Stimulated activated naive CD8-positive, alpha-beta T cell treated with anti-CD3 and anti-CD28 coated beads, Interleukin-15, Interleukin-2, amounts not matched to agents 100 U/mL and 50 U/mL, for 24 hours (primary cell): ENCODE measurements at regions not wholly inside any gene's neighbourhood (a gene's known extent, or its start where the extent isn't known, plus 50 kb on each side); places are given as distances from the start of the nearest gene placed in this dataset.
"Not testable (repeated sequence)": the region's sequence is repeated elsewhere in the genome, so short reads cannot be mapped to it uniquely, and the experiment has no call there.

Source experiments
- ATAC-seq: fragments of 150-1000 bp; cut with Tn5 transposase; one replicate; pipeline ENCODE4 v1.10.0; 2021
- DNase-seq: peaks from one replicate; pipeline ENCODE4 v3.0.0; 2021

- no peak for ATAC-seq
- no peak for DNase-seq
Measured at GRCh38 chr6:164069350-164069990, 655.0 kb downstream of the QKI start.

- ATAC-seq, result no peak
- DNase-seq, result no peak
Measured at GRCh38 chr6:164068527-164068926, 654.0 kb downstream of the QKI start.

DNA sequence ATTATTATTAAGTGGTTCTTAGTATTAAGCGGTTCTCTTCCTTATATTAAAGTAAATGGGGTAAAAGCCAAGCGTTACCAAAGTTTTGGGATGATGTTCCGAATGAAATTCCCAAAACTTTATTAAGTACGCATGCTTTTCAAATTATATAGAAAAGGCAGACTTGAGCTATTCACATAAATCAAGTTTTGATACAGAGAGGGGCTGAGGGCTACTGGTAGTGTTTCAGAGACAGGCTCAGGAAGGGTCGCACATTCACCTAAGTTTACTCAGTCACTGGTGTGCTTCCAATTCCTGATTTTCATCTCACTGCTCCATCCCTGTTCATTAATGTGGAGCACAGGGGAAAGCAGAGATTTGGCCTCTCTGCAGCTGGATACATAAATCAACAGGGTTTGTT is 652.2 kb downstream of the QKI start:
- no peak for DNase-seq

DNA sequence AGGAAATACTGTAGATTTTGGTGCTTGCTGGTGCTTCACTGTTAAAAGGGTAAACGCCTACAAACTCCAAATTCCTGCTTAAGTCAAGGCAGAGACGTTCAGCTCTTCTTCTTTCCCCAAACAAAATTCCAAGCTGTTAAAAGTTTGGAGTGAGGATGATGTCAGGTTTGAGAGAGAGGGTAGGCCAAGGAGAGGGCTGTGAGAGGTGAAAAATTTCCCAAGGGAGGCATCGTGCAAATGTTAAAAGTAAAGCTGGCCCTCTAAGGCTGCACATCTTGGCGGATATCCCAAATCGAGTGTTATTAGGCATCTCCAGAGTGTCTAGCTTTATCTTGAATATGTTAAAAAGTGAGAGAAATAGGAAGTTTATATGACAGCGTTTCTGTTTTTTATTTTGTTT is 651.8 kb downstream of the QKI start:
- DNase-seq (no peak), ATAC-seq (no peak)

More for the DNA sequence above, 652.2 kb downstream of the QKI start:
- no peak for ATAC-seq

- DNase-seq (no peak), ATAC-seq (no peak)
Measured at GRCh38 chr6:164063346-164063745, 648.8 kb downstream of the QKI start.

DNA sequence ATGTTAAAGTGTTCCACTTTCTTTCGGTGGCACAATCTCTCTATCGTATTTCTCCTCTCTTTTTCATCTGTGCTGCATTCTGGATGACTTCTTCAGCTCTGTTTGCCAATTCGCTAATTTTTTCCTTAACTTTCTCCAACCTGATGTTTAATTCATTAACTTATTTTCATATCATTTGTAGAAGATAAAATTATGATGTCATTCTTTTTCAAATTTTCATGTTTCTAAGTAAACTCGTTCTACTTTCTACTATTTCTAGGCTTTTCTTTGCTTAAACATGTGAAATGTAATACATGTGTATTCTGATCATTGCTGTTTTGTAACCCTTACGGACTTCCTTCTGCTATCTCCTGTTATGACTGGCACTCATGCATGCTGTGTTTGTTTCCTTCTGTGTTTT is 648.4 kb downstream of the QKI start:
- no peak for ATAC-seq
- no peak for DNase-seq

DNA sequence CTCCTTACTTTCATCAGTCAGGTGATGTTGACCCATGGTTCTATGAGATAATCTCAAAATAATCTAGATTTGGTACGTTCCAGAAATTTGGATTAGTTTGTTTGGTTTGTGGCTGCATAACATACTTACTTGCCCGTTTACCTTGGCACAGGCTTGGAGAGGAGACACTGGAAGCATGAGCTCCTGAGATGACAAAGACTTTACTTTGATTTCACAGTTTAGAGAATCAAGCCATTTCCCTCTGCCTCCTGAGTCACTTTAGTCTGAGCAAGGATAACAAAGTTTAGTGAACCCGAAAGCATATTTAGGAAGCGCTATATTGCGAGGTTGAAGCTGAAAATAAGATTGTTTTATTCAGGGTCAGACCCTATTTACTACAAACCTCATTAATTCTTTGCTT is 643.4 kb downstream of the QKI start:
- ATAC-seq, result no peak

GRCh38 chr6:164051427-164051826 is 636.9 kb downstream of the QKI start:
- no peak for DNase-seq
- ATAC-seq, result no peak

More for the DNA sequence above, 643.4 kb downstream of the QKI start:
- DNase-seq, result no peak

- no peak for DNase-seq
- ATAC-seq, result no peak
Measured at GRCh38 chr6:164049517-164049988, 635.0 kb downstream of the QKI start.

GRCh38 chr6:164048840-164049516 is 634.5 kb downstream of the QKI start:
- DNase-seq (no peak), ATAC-seq (no peak)

GRCh38 chr6:164045082-164045481 is 630.6 kb downstream of the QKI start:
- ATAC-seq (no peak), DNase-seq (no peak)

GRCh38 chr6:164043656-164044055 is 629.1 kb downstream of the QKI start:
- not testable (repeated sequence) for ATAC-seq, DNase-seq

DNA sequence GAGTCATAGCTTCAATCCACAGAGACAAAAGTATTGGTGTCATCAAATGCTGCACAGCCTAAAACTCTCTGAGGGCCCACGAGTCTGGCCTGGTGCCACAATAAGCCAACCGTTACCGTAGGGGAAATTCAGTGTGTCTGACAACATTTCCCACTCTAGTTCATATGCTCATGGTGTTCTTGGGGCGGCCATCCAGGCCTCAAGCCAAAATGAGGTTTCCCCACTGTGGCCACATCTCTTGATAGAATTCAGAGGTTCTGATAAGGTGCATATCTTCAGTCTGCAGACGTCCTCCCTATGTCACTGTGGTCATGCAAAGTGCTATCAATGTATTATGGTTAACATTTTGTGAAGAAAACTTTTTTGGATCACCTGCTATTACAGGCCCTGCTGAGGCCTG is 627.7 kb downstream of the QKI start:
- ATAC-seq, result no peak
- no peak for DNase-seq

GRCh38 chr6:164040994-164041393 is 626.5 kb downstream of the QKI start:
- no peak for DNase-seq
- no peak for ATAC-seq

DNA sequence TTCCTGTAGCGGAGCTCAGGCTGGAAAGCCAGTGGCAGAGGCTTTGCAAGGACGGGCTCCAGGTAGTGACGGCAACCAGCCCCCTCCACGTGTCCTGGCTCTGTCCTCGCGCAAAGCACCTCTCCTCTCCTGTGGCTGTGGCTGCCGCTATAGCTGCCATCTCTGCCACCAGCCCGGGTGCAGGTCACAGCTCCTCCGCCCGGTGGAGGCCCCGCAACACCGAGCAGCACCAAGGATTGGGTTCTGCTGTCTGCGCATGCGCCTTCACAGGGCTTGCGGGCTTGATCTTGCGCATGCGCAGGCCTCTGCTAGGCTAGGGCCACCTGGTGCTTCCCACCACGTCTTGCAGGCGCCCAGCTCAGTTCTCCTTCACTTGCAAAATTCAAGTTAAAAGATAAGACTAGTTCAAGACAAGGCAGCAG is 625.4 kb downstream of the QKI start:
- ATAC-seq, result no peak
- no peak for DNase-seq

DNA sequence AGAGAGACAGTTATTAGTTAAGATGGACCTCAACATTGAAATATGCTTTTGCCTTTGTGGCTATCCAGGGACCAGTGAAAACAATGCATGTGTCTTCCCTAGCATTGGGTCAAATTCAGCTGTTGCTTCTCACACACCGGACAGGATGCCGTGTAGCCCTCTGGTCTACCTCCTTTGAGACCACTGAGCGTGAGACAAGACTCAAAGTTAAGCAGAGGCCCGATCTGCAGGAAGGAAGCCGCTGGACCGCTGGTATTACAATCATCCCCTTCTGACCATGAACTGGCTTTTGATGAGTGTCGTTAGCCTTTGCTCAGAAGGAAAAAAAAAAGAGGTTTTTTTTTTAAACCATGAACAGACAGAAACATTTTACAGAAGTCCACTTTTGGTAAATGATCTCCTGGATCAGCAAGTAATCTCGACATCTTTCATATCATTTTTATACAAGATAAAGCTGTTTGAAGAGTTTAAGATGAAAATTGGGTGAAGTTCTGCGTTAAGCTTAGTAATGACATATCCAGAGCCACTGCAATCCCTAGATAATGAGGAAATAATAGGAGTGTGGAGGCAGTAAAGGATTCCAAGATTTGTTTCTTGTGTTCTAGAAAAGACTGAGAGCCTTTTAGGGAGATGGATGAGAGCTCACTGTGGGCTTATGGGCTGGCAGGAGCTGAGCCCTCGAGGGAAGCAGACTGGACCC is 622.8 kb downstream of the QKI start:
- DNase-seq (no peak), ATAC-seq (no peak)

GRCh38 chr6:164035900-164036485 is 621.5 kb downstream of the QKI start:
- no peak for DNase-seq
- ATAC-seq, result no peak

DNA sequence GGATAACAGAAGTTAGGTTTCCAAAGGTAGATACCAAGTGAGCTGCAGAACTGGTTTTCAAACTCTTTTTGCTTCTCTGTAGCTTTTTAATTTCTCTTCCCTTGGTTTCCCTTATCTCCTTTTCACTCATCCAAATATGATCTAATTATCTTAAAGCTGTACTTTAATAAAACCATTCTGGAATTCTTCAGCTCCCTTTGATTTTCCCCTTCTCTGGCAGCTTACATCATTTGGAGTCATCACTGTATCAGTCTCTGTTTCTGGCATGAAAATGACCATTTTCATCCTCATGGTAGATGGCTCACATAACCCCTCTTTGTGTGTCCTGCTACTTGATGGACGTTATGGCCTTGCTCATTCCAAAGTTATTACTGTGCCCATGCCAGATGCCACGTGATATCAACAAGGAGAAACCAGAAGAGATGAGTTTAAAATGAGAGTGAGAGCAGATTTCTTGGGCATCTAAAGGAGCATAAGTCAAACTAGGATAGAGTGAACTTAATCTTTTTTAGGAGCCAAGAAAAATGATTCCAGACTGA is 620.2 kb downstream of the QKI start:
- ATAC-seq, result no peak

DNA sequence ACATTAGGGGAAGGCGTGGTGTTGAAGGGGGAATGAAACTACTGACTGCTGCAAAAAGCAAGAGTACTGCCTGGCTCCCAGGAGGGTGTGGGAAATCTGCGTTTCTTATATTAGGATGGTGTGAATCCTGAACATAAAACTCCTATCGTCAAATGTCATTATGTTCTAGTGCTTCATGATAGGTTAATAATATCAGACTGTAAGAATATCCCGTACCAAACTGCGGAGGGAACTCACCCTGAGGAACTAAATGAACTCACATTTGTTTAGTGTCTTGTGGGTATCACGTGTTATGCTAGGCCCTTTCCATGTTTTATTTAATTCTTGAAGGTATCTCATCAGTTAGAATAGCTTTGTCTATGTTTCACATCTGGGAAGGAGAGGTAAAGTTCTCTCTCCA is 610.7 kb downstream of the QKI start:
- ATAC-seq (no peak), DNase-seq (no peak)

More for the DNA sequence above, 620.2 kb downstream of the QKI start:
- no peak for DNase-seq

GRCh38 chr6:164023535-164023934 is 609.0 kb downstream of the QKI start:
- no peak for DNase-seq
- no peak for ATAC-seq

GRCh38 chr6:164022632-164023031 is 608.1 kb downstream of the QKI start:
- DNase-seq (no peak), ATAC-seq (no peak)

DNA sequence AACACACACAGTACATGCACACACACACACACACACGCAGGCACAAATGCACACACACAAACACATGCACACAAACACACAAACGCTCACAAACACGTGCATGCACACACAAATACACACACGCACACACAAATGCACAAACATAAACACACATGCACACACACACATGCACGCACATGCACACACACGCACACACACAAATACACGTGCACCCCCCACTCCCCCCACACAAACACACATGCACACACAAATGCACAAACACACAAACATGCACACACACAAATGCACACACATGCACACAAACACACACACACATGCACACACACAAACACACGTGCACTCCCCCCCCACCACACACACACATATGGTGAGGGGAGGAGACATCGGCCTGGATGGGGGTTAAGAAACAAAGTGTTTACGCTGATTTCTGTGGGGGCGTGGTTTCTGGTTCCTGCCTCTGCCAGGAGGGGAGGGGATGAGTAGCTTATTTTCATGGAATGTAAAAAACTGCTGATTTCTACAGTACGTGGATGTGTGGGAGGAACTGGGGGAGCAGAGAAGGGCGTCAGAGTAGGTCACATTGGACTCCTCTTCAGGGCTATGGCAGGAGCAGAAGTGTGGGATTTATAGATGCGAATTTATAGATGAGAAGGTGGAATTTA is 607.2 kb downstream of the QKI start:
- no peak for ATAC-seq
- no peak for DNase-seq
